HepG2 (cell line): ENCODE measurements at regions not wholly inside any gene's neighbourhood (a gene's known extent, or its start where the extent isn't known, plus 50 kb on each side); places are given as distances from the start of the nearest gene placed in this dataset.

Source experiments
- AFF4 ChIP-seq: sonication (generic); formaldehyde crosslinking; IDR thresholded peaks from 2 replicates; pipeline ENCODE4 v1.4.0; 2020; ENCODE audit warnings: missing genetic modification reagents
- NFKBIZ ChIP-seq: IDR thresholded peaks from 2 replicates; pipeline ENCODE4 v1.6.1; 2018; ENCODE audit warnings: missing genetic modification reagents, missing compliant biosample characterization
- ZHX1 ChIP-seq: sonication (generic); formaldehyde crosslinking; IDR thresholded peaks from 2 replicates; pipeline ENCODE4 v1.8.1; 2022; ENCODE audit warnings: low read depth, mild to moderate bottlenecking, missing genetic modification reagents
- ZNF597 ChIP-seq: sonication (generic); formaldehyde crosslinking; IDR thresholded peaks from 2 replicates; pipeline ENCODE4 v1.5.0; 2020; ENCODE audit warnings: missing genetic modification reagents
- ZNF605 ChIP-seq: sonication (generic); formaldehyde crosslinking; IDR thresholded peaks from 2 replicates; pipeline ENCODE4 v1.8.0; 2022; ENCODE audit warnings: mild to moderate bottlenecking, missing genetic modification reagents
- ZNF674 ChIP-seq: sonication (generic); formaldehyde crosslinking; IDR thresholded peaks from 2 replicates; pipeline ENCODE4 v1.5.0; 2020; ENCODE audit warnings: low read depth, mild to moderate bottlenecking, missing genetic modification reagents

- TF ChIP-seq AFF4 (no peak), ZNF605 (CRISPR knock-in tag) (no peak), ZNF674 (CRISPR knock-in tag) (no peak), NFKBIZ (CRISPR knock-in tag) (no peak), ZHX1 (CRISPR knock-in tag) (no peak), ZNF597 (CRISPR knock-in tag) (no peak)
These were observed 128.0 kb upstream of the MYO3A start (continued) for GRCh38 chr10:25805986-25806385.
